ENCODE measurements at regions not wholly inside any gene's neighbourhood (a gene's known extent, or its start where the extent isn't known, plus 50 kb on each side); places are given as distances from the start of the nearest gene placed in this dataset.

GRCh38 chr5:58145397-58145934 is 314.4 kb downstream of the PLK2 start:
- no peak overlapping the region for H3K4me3 ChIP-seq (ENCODE audit: low read depth, poor library complexity, severe bottlenecking)

DNA sequence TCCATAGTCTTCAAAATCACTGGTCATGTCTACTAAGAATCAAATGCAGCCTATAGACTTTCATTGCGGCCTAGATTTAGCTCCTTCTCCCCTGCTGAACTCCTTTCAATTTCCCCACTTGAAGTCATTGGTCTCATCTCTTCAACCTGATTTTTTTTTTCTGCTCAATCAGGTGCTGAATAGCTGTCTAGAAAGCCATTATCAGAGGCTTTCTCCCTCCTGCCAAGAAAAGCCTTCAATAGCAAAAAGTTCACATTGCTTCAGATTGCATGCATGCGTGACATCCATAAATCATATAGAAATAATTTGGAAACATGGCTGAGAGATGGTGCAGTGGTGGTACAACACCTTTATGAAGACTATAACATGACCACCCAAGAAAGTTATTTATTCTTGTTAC is 316.2 kb downstream of the PLK2 start:
- DNase-seq (ENCODE audit: low spot score in 2 of 2) = no peak
- H3K4me3 ChIP-seq (ENCODE audit: low read depth, poor library complexity, severe bottlenecking) = no peak overlapping the region
- 95 to 97% methylated on average over 2 of the region's 2 CpGs for WGBS, 2 donors
- TF ChIP-seq POLR2A (IDR thresholded peaks at IDR 0.05) = no peak
- TF ChIP-seq, protein P1, sequence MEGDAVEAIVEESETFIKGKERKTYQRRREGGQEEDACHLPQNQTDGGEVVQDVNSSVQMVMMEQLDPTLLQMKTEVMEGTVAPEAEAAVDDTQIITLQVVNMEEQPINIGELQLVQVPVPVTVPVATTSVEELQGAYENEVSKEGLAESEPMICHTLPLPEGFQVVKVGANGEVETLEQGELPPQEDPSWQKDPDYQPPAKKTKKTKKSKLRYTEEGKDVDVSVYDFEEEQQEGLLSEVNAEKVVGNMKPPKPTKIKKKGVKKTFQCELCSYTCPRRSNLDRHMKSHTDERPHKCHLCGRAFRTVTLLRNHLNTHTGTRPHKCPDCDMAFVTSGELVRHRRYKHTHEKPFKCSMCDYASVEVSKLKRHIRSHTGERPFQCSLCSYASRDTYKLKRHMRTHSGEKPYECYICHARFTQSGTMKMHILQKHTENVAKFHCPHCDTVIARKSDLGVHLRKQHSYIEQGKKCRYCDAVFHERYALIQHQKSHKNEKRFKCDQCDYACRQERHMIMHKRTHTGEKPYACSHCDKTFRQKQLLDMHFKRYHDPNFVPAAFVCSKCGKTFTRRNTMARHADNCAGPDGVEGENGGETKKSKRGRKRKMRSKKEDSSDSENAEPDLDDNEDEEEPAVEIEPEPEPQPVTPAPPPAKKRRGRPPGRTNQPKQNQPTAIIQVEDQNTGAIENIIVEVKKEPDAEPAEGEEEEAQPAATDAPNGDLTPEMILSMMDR (IDR thresholded peaks at IDR 0.05) = no peak
- intact Hi-C loops (cut with DNase I; ENCODE audit: low total_unique reads) = no loop called here

More at GRCh38 chr5:58145397-58145934, 314.4 kb downstream of the PLK2 start:
- intact Hi-C loops (cut with DNase I; ENCODE audit: low total_unique reads) = no loop called here
- TF ChIP-seq, protein P1 (IDR thresholded peaks at IDR 0.05) = no peak
- TF ChIP-seq POLR2A (IDR thresholded peaks at IDR 0.05) = no peak
- no peak for DNase-seq (ENCODE audit: low spot score in 2 of 2)
- 89 to 90% methylated on average over 11 of the region's 11 CpGs for WGBS, 2 donors

DNA sequence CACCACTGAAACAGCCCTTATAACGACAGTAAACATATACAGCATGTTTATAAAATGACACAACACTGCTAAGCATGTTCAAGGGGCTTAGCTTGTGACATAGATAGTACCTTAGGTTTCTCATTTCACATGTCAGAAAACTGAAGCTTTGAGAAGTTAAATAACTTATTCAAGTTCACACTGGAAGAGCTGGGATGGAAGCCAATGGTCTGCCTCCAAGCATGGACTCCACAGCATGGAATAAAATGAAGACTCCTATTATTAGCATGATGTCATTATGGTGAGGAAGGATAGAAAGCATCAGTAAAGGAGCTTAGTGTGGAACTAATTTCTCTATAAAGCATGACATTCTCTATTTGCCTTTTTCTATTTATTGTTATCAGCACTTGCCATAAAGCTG is 316.7 kb downstream of the PLK2 start:
- intact Hi-C loops (cut with DNase I; ENCODE audit: low total_unique reads) = no loop called here
- no peak overlapping the region for H3K4me3 ChIP-seq (ENCODE audit: low read depth, poor library complexity, severe bottlenecking)
- 59 to 71% methylated on average over 1 of the region's 1 CpG for WGBS, 2 donors

GRCh38 chr5:58138791-58139190 is 321.1 kb downstream of the PLK2 start:
- 89 to 92% methylated on average over 2 of the region's 2 CpGs for WGBS, 2 donors
- no peak for DNase-seq (ENCODE audit: low spot score in 2 of 2)
- intact Hi-C loops (cut with DNase I; ENCODE audit: low total_unique reads) = no loop called here

More for the DNA sequence above, 316.7 kb downstream of the PLK2 start:
- DNase-seq (ENCODE audit: low spot score in 2 of 2) = no peak
- TF ChIP-seq, protein P1 (IDR thresholded peaks at IDR 0.05) = no peak
- no peak for TF ChIP-seq POLR2A (IDR thresholded peaks at IDR 0.05)

DNA sequence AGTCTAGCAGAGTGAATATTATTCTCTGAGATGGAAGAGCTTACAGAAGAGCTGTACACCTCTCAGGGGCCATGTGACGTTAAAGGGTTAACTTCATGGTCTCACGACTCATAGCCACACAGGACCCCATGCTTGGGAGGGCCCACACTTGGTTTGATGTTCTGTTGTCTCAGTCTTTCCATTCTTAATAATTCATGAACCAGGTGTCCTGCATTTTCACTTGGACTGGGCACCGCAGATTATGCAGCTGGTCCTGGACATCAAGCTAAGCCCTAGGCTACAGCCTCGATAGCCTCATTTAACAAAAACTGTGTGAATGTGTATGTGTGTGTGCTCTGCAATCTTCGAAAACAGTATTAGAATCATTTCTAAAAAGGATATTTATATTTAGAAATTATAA is 323.5 kb downstream of the PLK2 start:
- DNase-seq (ENCODE audit: low spot score in 2 of 2) = no peak
- WGBS, 2 donors = 85 to 87% methylated on average over 5 of the region's 5 CpGs
- TF ChIP-seq, protein P1 (IDR thresholded peaks at IDR 0.05) = no peak
- no peak for TF ChIP-seq POLR2A (IDR thresholded peaks at IDR 0.05)
- intact Hi-C loops (cut with DNase I; ENCODE audit: low total_unique reads) = no loop called here
- H3K4me3 ChIP-seq (ENCODE audit: low read depth, poor library complexity, severe bottlenecking) = no peak overlapping the region

More at GRCh38 chr5:58138791-58139190, 321.1 kb downstream of the PLK2 start:
- TF ChIP-seq, protein P1 (IDR thresholded peaks at IDR 0.05) = no peak
- TF ChIP-seq POLR2A (IDR thresholded peaks at IDR 0.05) = no peak
- no peak overlapping the region for H3K4me3 ChIP-seq (ENCODE audit: low read depth, poor library complexity, severe bottlenecking)

Data from lower leg skin (tissue), 4 donors.